ENCODE measurements at regions not wholly inside any gene's neighbourhood (a gene's known extent, or its start where the extent isn't known, plus 50 kb on each side); places are given as distances from the start of the nearest gene placed in this dataset.

GRCh38 chr7:124330731-124331407 is 298.0 kb upstream of the TMEM229A start:
- H3K9me3 ChIP-seq = no peaks in the 10 kb centered on the region; the same call in 1 of the 2 replicates
- Mint-ChIP-seq H3K27ac (ENCODE audit: unreplicated experiment) (no peak overlapping the region), H3K36me3 (ENCODE audit: insufficient read depth, unreplicated experiment) (no peaks in the 10 kb centered on the region), H3K9me3 (ENCODE audit: unreplicated experiment) (no peaks in the 10 kb centered on the region), H3K4me1 (ENCODE audit: low read depth, unreplicated experiment) (no peaks in the 10 kb centered on the region), H3K27me3 (ENCODE audit: insufficient read depth, unreplicated experiment) (no peaks in the 10 kb centered on the region), H3K4me3 (ENCODE audit: unreplicated experiment) (no peak overlapping the region)
- intact Hi-C loops (cut with micrococcal nuclease; ENCODE audit: unreplicated experiment) = no loop called here
- DNase-seq = no peak
- ChIA-PET CTCF (no interaction called here), POLR2A (no interaction called here)
- no peak overlapping the region for H3K4me3 ChIP-seq (ENCODE audit: low read depth, low read length)
- no peaks in the 10 kb centered on the region for H3K36me3 ChIP-seq (ENCODE audit: control insufficient read depth, insufficient read depth, low read length)
- no peaks in the 10 kb centered on the region for H3K4me1 ChIP-seq
- no peaks in the 10 kb centered on the region for H3K27me3 ChIP-seq (replicated peaks; ENCODE audit: control insufficient read depth, insufficient read depth, low read length)
- BruUV-seq (replicated peaks) = no TSS peak
- TF ChIP-seq CTCF (IDR thresholded peaks at IDR 0.05; ENCODE audit: insufficient read depth in 1 of 2, low read depth in 1 of 2, low read length in 1 of 2, severe bottlenecking in 1 of 2, unreplicated experiment in 1 of 2) = no peak

GRCh38 chr7:124328774-124329173 is 295.9 kb upstream of the TMEM229A start:
- intact Hi-C loops (cut with micrococcal nuclease; ENCODE audit: unreplicated experiment) = no loop called here
- CTCF ChIA-PET = no interaction called here
- no peak for DNase-seq
- H3K4me3 ChIP-seq (ENCODE audit: low read depth, low read length) = no peak overlapping the region
- Mint-ChIP-seq H3K9me3 (ENCODE audit: unreplicated experiment) (no peaks in the 10 kb centered on the region), H3K27ac (ENCODE audit: unreplicated experiment) (no peak overlapping the region), H3K4me3 (ENCODE audit: unreplicated experiment) (no peak overlapping the region), H3K27me3 (ENCODE audit: insufficient read depth, unreplicated experiment) (no peaks in the 10 kb centered on the region), H3K36me3 (ENCODE audit: insufficient read depth, unreplicated experiment) (no peaks in the 10 kb centered on the region), H3K4me1 (ENCODE audit: low read depth, unreplicated experiment) (no peaks in the 10 kb centered on the region)
- H3K27me3 ChIP-seq (replicated peaks; ENCODE audit: control insufficient read depth, insufficient read depth, low read length) = no peaks in the 10 kb centered on the region
- no TSS peak for BruUV-seq (replicated peaks)
- no peaks in the 10 kb centered on the region; the same call in 1 of the 2 replicates for H3K9me3 ChIP-seq
- no peak for TF ChIP-seq CTCF (IDR thresholded peaks at IDR 0.05; ENCODE audit: insufficient read depth in 1 of 2, low read depth in 1 of 2, low read length in 1 of 2, severe bottlenecking in 1 of 2, unreplicated experiment in 1 of 2)
- H3K36me3 ChIP-seq (ENCODE audit: control insufficient read depth, insufficient read depth, low read length) = no peaks in the 10 kb centered on the region
- no peaks in the 10 kb centered on the region for H3K4me1 ChIP-seq
- POLR2A ChIA-PET = no interaction called here

- Mint-ChIP-seq H3K27me3 (ENCODE audit: insufficient read depth, unreplicated experiment) (no peaks in the 10 kb centered on the region), H3K4me3 (ENCODE audit: unreplicated experiment) (no peak overlapping the region), H3K36me3 (ENCODE audit: insufficient read depth, unreplicated experiment) (no peaks in the 10 kb centered on the region), H3K9me3 (ENCODE audit: unreplicated experiment) (no peaks in the 10 kb centered on the region), H3K4me1 (ENCODE audit: low read depth, unreplicated experiment) (no peaks in the 10 kb centered on the region), H3K27ac (ENCODE audit: unreplicated experiment) (no peak overlapping the region)
- ChIA-PET CTCF (no interaction called here), POLR2A (no interaction called here)
- intact Hi-C loops (cut with micrococcal nuclease; ENCODE audit: unreplicated experiment) = no loop called here
- Histone ChIP-seq H3K4me3 (ENCODE audit: low read depth, low read length) (no peak overlapping the region), H3K4me1 (no peaks in the 10 kb centered on the region), H3K9me3 (no peaks in the 10 kb centered on the region), H3K27me3 (replicated peaks; ENCODE audit: control insufficient read depth, insufficient read depth, low read length) (no peaks in the 10 kb centered on the region), H3K36me3 (ENCODE audit: control insufficient read depth, insufficient read depth, low read length) (no peaks in the 10 kb centered on the region)
- BruUV-seq (replicated peaks) = no TSS peak
- TF ChIP-seq CTCF (IDR thresholded peaks at IDR 0.05; ENCODE audit: insufficient read depth in 1 of 2, low read depth in 1 of 2, low read length in 1 of 2, severe bottlenecking in 1 of 2, unreplicated experiment in 1 of 2) = no peak
- no peak for DNase-seq
These were observed 291.4 kb upstream of the TMEM229A start for GRCh38 chr7:124324262-124324661.

All from Caco-2 (cell line).